ENCODE measurements at regions not wholly inside any gene's neighbourhood (a gene's known extent, or its start where the extent isn't known, plus 50 kb on each side); places are given as distances from the start of the nearest gene placed in this dataset.

- TF ChIP-seq CEBPB (IDR thresholded peaks at IDR 0.05; ENCODE audit: low read depth, low read length) (no peak), RAD21 (IDR thresholded peaks at IDR 0.05; ENCODE audit: low read length) (no peak)
- TF ChIP-seq, protein P1, sequence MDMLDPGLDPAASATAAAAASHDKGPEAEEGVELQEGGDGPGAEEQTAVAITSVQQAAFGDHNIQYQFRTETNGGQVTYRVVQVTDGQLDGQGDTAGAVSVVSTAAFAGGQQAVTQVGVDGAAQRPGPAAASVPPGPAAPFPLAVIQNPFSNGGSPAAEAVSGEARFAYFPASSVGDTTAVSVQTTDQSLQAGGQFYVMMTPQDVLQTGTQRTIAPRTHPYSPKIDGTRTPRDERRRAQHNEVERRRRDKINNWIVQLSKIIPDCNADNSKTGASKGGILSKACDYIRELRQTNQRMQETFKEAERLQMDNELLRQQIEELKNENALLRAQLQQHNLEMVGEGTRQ (IDR thresholded peaks at IDR 0.05; ENCODE audit: low read depth, low read length): no peak
These were observed 67.7 kb downstream of the KATNIP start for GRCh38 chr16:27617665-27618064.

Measured in IMR-90 (cell line).